GM23248 (cell line): ENCODE measurements at regions not wholly inside any gene's neighbourhood (a gene's known extent, or its start where the extent isn't known, plus 50 kb on each side); places are given as distances from the start of the nearest gene placed in this dataset.

Experiments
- EZH2 ChIP-seq: fragments of 200-600 bp; sonication (generic); IDR thresholded peaks from 2 replicates; pipeline ENCODE4 v1.6.1; 2018; ENCODE audit warnings: antibody characterized with exemption, mild to moderate bottlenecking; ENCODE audit not compliant: insufficient read depth, poor library complexity, severe bottlenecking
- EZH2phosphoT487 ChIP-seq: fragments of 200-600 bp; sonication (generic); IDR thresholded peaks from 2 replicates; pipeline ENCODE4 v1.6.1; 2018; ENCODE audit warnings: antibody characterized with exemption, moderate library complexity, mild to moderate bottlenecking, low read depth; ENCODE audit not compliant: insufficient read depth

- TF ChIP-seq EZH2phosphoT487, result no peak
- no peak for TF ChIP-seq EZH2
Measured at GRCh38 chr3:178010306-178010705, 525.9 kb upstream of the KCNMB2 start.
